Tibial artery (tissue), 4 donors: ENCODE measurements at regions not wholly inside any gene's neighbourhood (a gene's known extent, or its start where the extent isn't known, plus 50 kb on each side); places are given as distances from the start of the nearest gene placed in this dataset.

Experiments
- DNase-seq, 2 donors: peaks; one replicate each; pipeline ENCODE4 v3.0.0-alpha.2; 2019
- H3K27ac ChIP-seq, 2 donors: fragments of 200-600 bp; sonication (generic) in 1 of 2; 1 replicate in 1 of 2; 2 replicates in 1 of 2; pipeline ENCODE4 v1.5.1; 2018 to 2019; ENCODE audit warnings: mild to moderate bottlenecking in 1 of 2
- H3K27me3 ChIP-seq, 2 donors: fragments of 200-600 bp; sonication (generic) in 1 of 2; one replicate each; pipeline versions ENCODE4 v1.5.1 to v1.6.0; 2016 to 2019
- H3K36me3 ChIP-seq, 3 donors: fragments of 200-600 bp; sonication (generic) in 2 of 3; one replicate each; pipeline ENCODE4 v1.5.1; 2016 to 2019; ENCODE audit warnings: mild to moderate bottlenecking in 2 of 3
- H3K4me1 ChIP-seq, 4 donors: fragments of 200-600 bp; sonication (generic) in 2 of 4; 1 replicate in 3 of 4; 2 replicates in 1 of 4; pipeline ENCODE4 v1.5.1; 2016 to 2019
- H3K4me3 ChIP-seq, 2 donors: fragments of 200-600 bp; sonication (generic) in 1 of 2; 1 replicate in 1 of 2; 2 replicates in 1 of 2; pipeline ENCODE4 v1.5.1; 2018 to 2019; ENCODE audit warnings: mild to moderate bottlenecking in 2 of 2
- H3K9me3 ChIP-seq, 3 donors: fragments of 200-600 bp; sonication (generic) in 1 of 3; one replicate each; pipeline ENCODE4 v1.5.1; 2016 to 2019
- intact Hi-C: fragments of 100-400 bp; cut with DNase I; formaldehyde crosslinking; loops from one replicate; pipeline ENCODE4 v1.15.0; 2023; ENCODE audit warnings: low total_unique reads
- TF ChIP-seq, protein P1 (sequence below), 2 experiments: fragments of 200-600 bp in 1 of 2; fragments of 450-650 bp in 1 of 2; IDR thresholded peaks; one replicate each; pipeline ENCODE4 v1.5.1; 2017 to 2019; ENCODE audit warnings: antibody characterized with exemption in 2 of 2, mild to moderate bottlenecking in 1 of 2, moderate library complexity in 1 of 2

DNA sequence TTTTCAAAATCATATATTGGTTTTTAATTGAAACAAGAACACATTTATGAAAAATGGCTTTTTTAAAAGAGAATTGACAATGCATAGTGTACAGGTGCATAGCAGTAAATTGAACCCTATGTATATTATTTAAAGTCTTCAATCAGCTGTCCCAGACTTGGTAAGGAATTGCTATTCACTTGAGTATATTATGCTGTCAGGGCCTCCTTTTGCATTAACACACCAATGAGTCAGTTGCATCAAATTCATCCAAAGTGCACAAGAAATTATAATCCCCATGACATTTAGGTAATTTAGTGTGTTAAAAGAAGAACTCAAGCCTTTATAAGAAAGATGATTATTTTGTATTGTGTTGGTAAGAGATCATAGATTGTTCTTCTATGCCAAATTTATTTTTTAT is 748.8 kb upstream of the RIOK2 start:
- Histone ChIP-seq H3K9me3 (no peaks in the 10 kb centered on the region), H3K27ac (no peak overlapping the region), H3K4me1 (no peaks in the 10 kb centered on the region), H3K36me3 (no peaks in the 10 kb centered on the region), H3K4me3 (no peak overlapping the region), H3K27me3 (no peaks in the 10 kb centered on the region)
- TF ChIP-seq, protein P1, sequence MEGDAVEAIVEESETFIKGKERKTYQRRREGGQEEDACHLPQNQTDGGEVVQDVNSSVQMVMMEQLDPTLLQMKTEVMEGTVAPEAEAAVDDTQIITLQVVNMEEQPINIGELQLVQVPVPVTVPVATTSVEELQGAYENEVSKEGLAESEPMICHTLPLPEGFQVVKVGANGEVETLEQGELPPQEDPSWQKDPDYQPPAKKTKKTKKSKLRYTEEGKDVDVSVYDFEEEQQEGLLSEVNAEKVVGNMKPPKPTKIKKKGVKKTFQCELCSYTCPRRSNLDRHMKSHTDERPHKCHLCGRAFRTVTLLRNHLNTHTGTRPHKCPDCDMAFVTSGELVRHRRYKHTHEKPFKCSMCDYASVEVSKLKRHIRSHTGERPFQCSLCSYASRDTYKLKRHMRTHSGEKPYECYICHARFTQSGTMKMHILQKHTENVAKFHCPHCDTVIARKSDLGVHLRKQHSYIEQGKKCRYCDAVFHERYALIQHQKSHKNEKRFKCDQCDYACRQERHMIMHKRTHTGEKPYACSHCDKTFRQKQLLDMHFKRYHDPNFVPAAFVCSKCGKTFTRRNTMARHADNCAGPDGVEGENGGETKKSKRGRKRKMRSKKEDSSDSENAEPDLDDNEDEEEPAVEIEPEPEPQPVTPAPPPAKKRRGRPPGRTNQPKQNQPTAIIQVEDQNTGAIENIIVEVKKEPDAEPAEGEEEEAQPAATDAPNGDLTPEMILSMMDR (IDR thresholded peaks at IDR 0.05), result no peak
- no peak for DNase-seq
- intact Hi-C loops, result no loop called here

DNA sequence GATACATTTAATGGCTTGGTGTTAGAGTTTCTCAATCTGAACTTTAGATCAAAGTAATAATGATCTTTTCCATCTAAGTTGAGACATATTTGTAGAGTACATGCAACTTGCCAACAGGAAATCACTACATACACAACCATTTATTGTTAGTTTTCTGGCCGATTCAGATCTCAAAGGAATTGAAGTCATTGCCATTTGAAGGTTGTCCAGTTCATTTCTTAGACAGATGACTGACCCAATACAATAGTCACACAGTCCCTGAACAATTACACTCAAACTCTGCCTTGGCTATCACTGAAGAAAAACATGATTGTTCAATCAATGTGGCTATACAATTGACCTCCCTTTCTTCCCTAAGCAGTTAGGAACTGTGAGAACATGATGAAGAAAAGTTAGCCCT is 753.2 kb upstream of the RIOK2 start:
- Histone ChIP-seq H3K27ac (no peak overlapping the region), H3K4me3 (no peak overlapping the region), H3K36me3 (no peaks in the 10 kb centered on the region), H3K27me3 (no peaks in the 10 kb centered on the region), H3K9me3 (no peaks in the 10 kb centered on the region), H3K4me1 (no peaks in the 10 kb centered on the region)
- intact Hi-C loops, result no loop called here
- TF ChIP-seq, protein P1 (IDR thresholded peaks at IDR 0.05), result no peak
- no peak for DNase-seq

DNA sequence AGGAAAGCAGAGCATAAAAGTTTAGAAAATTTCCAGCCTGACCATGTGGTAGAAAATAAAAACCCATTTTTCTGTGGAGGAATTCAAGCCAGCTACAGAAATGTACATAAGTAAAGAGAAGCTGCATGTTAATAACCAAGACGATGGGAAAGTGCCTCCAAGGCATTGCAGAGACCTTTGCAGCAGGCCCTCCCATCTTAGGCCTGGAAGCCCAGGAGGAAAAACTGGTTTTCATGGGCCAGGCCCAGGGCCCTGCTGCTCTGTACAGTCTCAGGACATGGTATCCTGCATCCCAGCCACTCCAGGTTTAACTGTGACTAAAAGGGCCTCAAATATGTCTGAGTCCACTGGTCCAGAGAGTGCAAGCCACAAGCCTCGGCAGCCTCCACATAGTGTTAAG is 754.8 kb upstream of the RIOK2 start:
- DNase-seq, result no peak
- no peaks in the 10 kb centered on the region for H3K9me3 ChIP-seq
- H3K4me3 ChIP-seq, result no peak overlapping the region
- no peaks in the 10 kb centered on the region for H3K36me3 ChIP-seq
- intact Hi-C loops, result no loop called here
- no peak overlapping the region for H3K27ac ChIP-seq
- no peaks in the 10 kb centered on the region for H3K4me1 ChIP-seq
- TF ChIP-seq, protein P1 (IDR thresholded peaks at IDR 0.05), result no peak
- no peaks in the 10 kb centered on the region for H3K27me3 ChIP-seq

DNA sequence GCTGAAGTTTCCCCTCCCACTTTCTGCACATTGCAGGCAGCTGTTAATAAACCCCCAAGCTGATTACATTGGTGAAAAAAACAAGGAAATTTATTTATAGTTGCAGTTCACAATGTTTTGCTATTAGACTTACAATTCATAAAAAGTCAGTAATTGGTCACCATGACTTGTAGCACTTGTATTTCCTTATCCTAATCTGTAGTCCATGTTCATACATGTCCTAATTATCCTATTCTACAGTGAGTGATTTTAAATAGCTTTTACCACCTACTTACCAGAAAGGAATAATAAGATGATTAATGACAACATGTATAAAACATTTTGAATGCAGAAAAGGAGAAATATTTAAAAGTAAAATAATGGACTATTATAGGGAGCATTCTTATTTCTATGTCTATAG is 760.0 kb upstream of the RIOK2 start:
- H3K27ac ChIP-seq, result no peak overlapping the region
- DNase-seq, result no peak
- H3K36me3 ChIP-seq, result no peaks in the 10 kb centered on the region
- no peaks in the 10 kb centered on the region for H3K4me1 ChIP-seq
- no peaks in the 10 kb centered on the region for H3K9me3 ChIP-seq
- intact Hi-C loops, result no loop called here
- TF ChIP-seq, protein P1 (IDR thresholded peaks at IDR 0.05), result no peak
- H3K27me3 ChIP-seq, result no peaks in the 10 kb centered on the region
- no peak overlapping the region for H3K4me3 ChIP-seq

DNA sequence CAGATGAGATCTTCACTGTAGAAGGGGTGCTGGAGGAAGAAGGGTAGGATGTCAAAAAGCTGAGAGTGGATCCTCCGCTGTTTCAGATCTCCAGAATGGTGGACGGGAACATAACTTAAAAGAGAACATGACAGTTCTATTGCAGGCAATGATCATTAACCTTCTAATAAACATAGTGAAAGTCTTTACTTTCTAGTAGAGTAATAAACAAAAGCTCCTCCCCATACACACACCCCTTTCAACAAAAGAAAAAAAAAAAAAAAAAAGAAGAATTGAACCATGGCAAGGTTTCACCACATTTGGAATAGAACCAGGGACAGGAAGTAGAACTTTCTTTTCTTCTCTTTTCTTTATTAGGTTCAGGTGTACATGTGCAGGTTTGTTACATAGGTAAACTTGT is 768.1 kb upstream of the RIOK2 start:
- Histone ChIP-seq H3K9me3 (no peaks in the 10 kb centered on the region), H3K27ac (no peak overlapping the region)
- DNase-seq, result no peak

DNA sequence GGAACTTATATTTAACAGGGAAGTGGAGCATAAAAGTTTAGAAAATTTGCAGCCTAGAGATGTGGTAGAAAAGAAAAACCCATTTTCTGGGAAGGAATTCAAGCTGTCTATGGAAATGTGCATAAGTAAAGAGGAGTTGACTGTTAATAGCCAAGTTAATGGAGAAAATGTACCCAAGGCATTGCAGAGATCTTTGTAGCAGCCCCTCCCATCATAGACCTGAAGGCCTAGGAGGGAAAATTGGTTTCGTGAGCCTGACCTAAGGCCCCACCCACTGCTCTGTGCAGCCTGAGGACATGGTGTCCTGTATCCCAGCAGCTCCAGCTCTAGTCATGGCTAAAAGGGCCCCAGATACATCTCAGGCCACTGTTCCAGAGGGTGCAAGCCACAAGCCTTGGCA is 772.4 kb upstream of the RIOK2 start:
- H3K9me3 ChIP-seq, result no peaks in the 10 kb centered on the region
- TF ChIP-seq, protein P1 (IDR thresholded peaks at IDR 0.05), result no peak
- intact Hi-C loops, result no loop called here
- H3K4me1 ChIP-seq, result no peaks in the 10 kb centered on the region
- no peak for DNase-seq
- H3K4me3 ChIP-seq, result no peak overlapping the region
- no peak overlapping the region for H3K27ac ChIP-seq
- no peaks in the 10 kb centered on the region for H3K27me3 ChIP-seq
- H3K36me3 ChIP-seq, result no peaks in the 10 kb centered on the region

More for the DNA sequence above, 768.1 kb upstream of the RIOK2 start:
- H3K4me1 ChIP-seq, result no peaks in the 10 kb centered on the region
- intact Hi-C loops, result no loop called here
- H3K4me3 ChIP-seq, result no peak overlapping the region
- TF ChIP-seq, protein P1 (IDR thresholded peaks at IDR 0.05), result no peak
- no peaks in the 10 kb centered on the region for H3K27me3 ChIP-seq
- H3K36me3 ChIP-seq, result no peaks in the 10 kb centered on the region
